SK-MEL-5 (cell line): ENCODE measurements at regions not wholly inside any gene's neighbourhood (a gene's known extent, or its start where the extent isn't known, plus 50 kb on each side); places are given as distances from the start of the nearest gene placed in this dataset.
A peak's percentile ranks its signal among the peaks of the same experiment; 100 is the strongest.
"Not testable (repeated sequence)": the region's sequence is repeated elsewhere in the genome, so short reads cannot be mapped to it uniquely, and the experiment has no call there.

Experiments
- DNase-seq: peaks from one replicate; pipeline ENCODE4 v3.0.0-alpha.2; 2016; ENCODE audit warnings: low read depth, low spot score
- in situ Hi-C: cut with HindIII; loops from 2 replicates; pipeline ENCODE4 v1.10.0; 2016; ENCODE audit warnings: low sequenced_read_pairs, high pct_unique_total_duplicates, low pct_unique_long_range_greater_than_20kb

- DNase-seq = no peak
- in situ Hi-C loops = no loop called here
Measured at GRCh38 chr6:40876336-40876735, 162.7 kb downstream of the UNC5CL start.

- DNase-seq = peak; percentile 43
- in situ Hi-C loops = no loop called here
Measured at GRCh38 chr6:40874495-40874894, 164.5 kb downstream of the UNC5CL start.

GRCh38 chr6:40871424-40871823, 167.6 kb downstream of the UNC5CL start:
- in situ Hi-C loops = no loop called here

GRCh38 chr6:40868089-40868865, 170.7 kb downstream of the UNC5CL start:
- DNase-seq, in situ Hi-C loops: not testable (repeated sequence)

More at GRCh38 chr6:40871424-40871823, 167.6 kb downstream of the UNC5CL start:
- no peak for DNase-seq

- DNase-seq, in situ Hi-C loops: not testable (repeated sequence)
Measured at GRCh38 chr6:40867527-40867926, 171.5 kb downstream of the UNC5CL start.

- DNase-seq, in situ Hi-C loops: not testable (repeated sequence)
Measured at GRCh38 chr6:40865259-40865658, 173.8 kb downstream of the UNC5CL start.

GRCh38 chr6:40860443-40860842, 178.6 kb downstream of the UNC5CL start:
- in situ Hi-C loops = no loop called here
- DNase-seq = no peak

- DNase-seq = no peak
- in situ Hi-C loops = no loop called here
Measured at GRCh38 chr6:40856271-40856670, 182.8 kb downstream of the UNC5CL start.

GRCh38 chr6:40855168-40855880, 183.7 kb downstream of the UNC5CL start:
- in situ Hi-C loops = no loop called here
- no peak for DNase-seq

- DNase-seq = no peak
- in situ Hi-C loops = no loop called here
Measured at GRCh38 chr6:40854592-40854991, 184.4 kb downstream of the UNC5CL start.

- in situ Hi-C loops = no loop called here
- DNase-seq = peak; percentile 51
Measured at GRCh38 chr6:40852779-40853373, 186.1 kb downstream of the UNC5CL start.

- in situ Hi-C loops = no loop called here
Measured at GRCh38 chr6:40849546-40849945, 189.5 kb downstream of the UNC5CL start.

GRCh38 chr6:40848868-40849514, 190.0 kb downstream of the UNC5CL start:
- DNase-seq = no peak
- in situ Hi-C loops = no loop called here

More at GRCh38 chr6:40849546-40849945, 189.5 kb downstream of the UNC5CL start:
- no peak for DNase-seq

GRCh38 chr6:40848038-40848437, 191.0 kb downstream of the UNC5CL start:
- DNase-seq = no peak
- in situ Hi-C loops = no loop called here

- in situ Hi-C loops = no loop called here
- peak; percentile 60 for DNase-seq
Measured at GRCh38 chr6:40845553-40845952, 193.5 kb downstream of the UNC5CL start.

- no peak for DNase-seq
- in situ Hi-C loops = no loop called here
Measured at GRCh38 chr6:40844246-40844645, 194.8 kb downstream of the UNC5CL start.

GRCh38 chr6:40841721-40842120, 197.3 kb downstream of the UNC5CL start:
- DNase-seq = no peak
- in situ Hi-C loops = no loop called here

- DNase-seq = no peak
- in situ Hi-C loops = no loop called here
Measured at GRCh38 chr6:40832691-40833090, 206.3 kb downstream of the UNC5CL start.
